Jurkat, Clone E6-1 (cell line): ENCODE measurements at regions not wholly inside any gene's neighbourhood (a gene's known extent, or its start where the extent isn't known, plus 50 kb on each side); places are given as distances from the start of the nearest gene placed in this dataset.

ENCODE experiments used
- DNase-seq: peaks from one replicate; pipeline ENCODE4 v3.0.0-alpha.2; 2011; ENCODE audit warnings: low read depth, low spot score
- H3K4me3 ChIP-seq: 2 replicates; pipeline ENCODE4 v1.5.1; 2011; ENCODE audit warnings: mild to moderate bottlenecking, low read length, control low read depth, moderate library complexity

DNA sequence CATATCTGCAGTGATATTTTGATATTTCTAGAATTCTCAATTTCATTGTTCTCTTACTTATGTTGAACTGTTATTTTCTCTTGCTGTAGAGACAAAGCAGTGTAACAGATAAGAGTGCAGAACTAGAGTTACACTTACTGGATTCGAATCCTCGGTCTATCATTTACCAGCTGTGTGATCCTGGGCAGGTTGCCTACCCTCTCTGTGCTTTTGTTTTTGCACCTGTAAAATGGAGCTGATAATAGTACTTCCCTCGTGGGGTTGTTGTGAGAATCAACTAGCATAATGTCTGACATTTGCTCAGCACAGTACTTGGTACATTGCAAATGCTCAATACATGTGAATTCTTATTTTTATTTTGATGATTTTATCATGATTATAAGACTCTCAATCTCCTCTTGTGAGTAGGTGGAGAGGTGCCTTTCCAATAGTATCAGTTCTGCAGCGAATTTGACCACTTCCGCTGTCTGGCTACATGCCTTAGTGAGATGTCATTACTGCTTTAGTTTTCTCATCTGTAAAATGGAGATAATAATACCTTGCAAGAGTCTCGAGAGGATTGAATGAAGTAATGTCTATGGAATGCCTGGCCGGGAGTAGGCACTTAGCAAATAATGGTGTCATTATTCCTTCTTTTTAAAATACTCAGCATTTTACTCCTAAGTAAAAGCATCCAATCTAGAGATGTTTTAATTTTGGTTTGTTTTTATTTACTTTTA, 312.2 kb upstream of the MAF start:
- DNase-seq = no peak
- H3K4me3 ChIP-seq = no peak overlapping the region

DNA sequence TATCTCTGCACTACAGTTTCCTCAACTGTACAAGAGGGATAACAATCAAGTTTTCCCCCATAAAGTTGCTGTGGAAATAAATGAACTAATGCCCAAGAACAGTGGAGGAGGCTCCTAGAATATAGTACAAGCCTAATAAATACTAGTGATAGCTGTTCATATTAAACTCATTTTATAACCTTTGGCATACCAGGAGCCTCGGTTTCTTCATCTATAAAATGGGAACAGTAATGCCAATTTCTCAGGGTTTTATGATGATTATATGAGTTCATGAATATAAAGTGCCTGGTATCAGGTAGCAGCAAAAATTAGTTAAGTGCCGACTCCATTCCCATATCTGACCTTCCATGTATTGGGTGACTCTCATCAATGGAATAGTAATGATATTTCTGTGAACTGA, 311.1 kb upstream of the MAF start:
- no peak for DNase-seq
- H3K4me3 ChIP-seq = no peak overlapping the region

- no peak for DNase-seq
Observed at GRCh38 chr16:79909571-79909970, 309.0 kb upstream of the MAF start.

DNA sequence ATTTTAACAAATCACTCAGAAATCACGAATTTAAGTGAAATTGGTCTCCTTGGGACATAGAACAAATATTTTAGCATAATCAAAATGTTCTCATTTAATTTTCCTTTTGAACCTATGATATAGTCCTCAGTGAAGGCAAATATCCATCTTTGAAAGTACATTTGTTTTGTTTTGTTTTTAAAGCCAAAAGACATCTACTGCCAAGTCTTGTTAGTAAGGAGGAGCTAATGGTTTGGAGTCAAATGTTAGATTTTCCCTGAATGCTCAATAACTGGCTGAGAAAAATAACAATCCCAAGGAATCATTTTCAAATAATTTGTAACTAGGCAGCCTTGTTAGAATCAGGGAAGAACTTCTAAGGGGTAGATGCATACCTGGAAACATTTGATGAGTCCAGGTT, 302.9 kb upstream of the MAF start:
- H3K4me3 ChIP-seq = no peak overlapping the region
- DNase-seq = no peak

More at GRCh38 chr16:79909571-79909970, 309.0 kb upstream of the MAF start:
- no peak overlapping the region for H3K4me3 ChIP-seq

GRCh38 chr16:79902351-79902750, 301.8 kb upstream of the MAF start:
- no peak for DNase-seq
- no peak overlapping the region for H3K4me3 ChIP-seq

DNA sequence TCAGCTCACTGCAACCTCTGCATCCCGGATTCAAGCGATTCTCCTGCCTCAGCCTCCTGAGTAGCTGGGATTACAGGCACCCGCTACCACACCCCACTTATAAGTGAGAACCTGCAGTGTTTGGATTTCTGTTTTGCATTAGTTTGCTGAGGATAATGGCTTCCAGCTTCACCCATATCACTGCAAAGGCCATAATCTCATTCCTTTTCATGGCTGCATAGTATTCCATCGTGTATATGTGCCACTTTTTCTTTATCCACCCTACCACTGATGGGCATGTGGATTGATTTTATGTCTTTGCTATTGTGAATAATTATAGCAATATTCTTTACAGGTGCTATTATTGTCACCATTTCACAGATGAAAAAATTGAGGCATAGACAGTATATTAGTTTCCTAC, 301.0 kb upstream of the MAF start:
- no peak overlapping the region for H3K4me3 ChIP-seq

GRCh38 chr16:79899716-79900115, 299.2 kb upstream of the MAF start:
- no peak for DNase-seq

More for the DNA sequence above, 301.0 kb upstream of the MAF start:
- no peak for DNase-seq

DNA sequence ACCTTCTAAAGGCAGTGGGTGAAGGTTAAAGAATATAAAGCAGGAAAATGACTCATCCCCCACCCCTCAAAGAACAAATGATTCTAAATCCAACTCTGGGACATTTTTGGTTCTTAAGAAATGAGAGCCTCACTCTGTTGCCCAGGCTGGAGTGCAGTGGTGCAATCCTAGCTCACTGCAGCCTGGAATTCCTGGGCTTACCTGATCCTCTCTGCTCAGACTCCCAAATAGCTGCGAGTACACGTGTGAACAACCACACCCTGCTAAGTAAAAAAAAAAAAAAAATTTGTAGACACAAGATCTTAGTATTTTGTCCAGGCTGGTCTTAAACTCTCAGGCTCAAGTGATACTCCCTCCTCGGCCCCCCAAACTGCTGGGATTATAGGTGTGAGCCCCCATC, 298.8 kb upstream of the MAF start:
- DNase-seq = no peak
- H3K4me3 ChIP-seq = no peak overlapping the region

More at GRCh38 chr16:79899716-79900115, 299.2 kb upstream of the MAF start:
- no peak overlapping the region for H3K4me3 ChIP-seq

DNA sequence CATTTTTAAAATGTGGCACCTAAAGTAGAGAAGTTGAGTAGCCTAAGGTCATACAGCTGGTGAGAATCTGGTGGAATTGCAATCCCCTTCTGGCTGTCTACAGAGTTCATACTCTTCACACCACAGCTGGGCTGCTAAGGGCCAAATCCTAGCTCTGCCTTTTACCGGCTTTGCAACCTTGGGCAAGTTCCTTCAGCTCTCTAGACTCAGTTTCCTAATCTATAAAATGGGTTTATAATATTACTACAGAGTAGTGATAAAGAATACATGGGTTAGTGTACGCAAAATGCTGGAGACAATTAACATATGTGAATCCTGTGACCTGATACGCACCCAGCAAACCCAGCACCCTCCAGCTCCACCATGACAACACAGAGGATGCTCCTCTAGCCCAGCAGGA, 298.2 kb upstream of the MAF start:
- no peak overlapping the region for H3K4me3 ChIP-seq
- DNase-seq = no peak

GRCh38 chr16:79897453-79898146, 297.1 kb upstream of the MAF start:
- no peak for DNase-seq
- no peak overlapping the region for H3K4me3 ChIP-seq

- no peak for DNase-seq
- no peak overlapping the region for H3K4me3 ChIP-seq
Observed at GRCh38 chr16:79897104-79897452, 296.5 kb upstream of the MAF start.

DNA sequence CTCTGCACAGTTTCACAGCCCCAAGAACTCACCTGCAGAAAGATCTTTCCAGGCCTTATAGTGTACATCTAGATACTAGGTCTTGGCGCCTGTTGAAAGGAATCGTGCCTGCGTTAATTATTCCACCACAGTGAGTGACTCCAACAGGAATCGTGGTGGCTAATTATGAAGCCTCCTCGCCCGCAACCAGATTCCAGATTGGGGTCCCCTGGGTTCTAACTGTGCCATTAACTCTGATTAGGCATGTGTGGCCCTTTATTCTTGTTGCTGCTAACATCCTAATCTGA, 295.3 kb upstream of the MAF start:
- H3K4me3 ChIP-seq = no peak overlapping the region
- DNase-seq = no peak

DNA sequence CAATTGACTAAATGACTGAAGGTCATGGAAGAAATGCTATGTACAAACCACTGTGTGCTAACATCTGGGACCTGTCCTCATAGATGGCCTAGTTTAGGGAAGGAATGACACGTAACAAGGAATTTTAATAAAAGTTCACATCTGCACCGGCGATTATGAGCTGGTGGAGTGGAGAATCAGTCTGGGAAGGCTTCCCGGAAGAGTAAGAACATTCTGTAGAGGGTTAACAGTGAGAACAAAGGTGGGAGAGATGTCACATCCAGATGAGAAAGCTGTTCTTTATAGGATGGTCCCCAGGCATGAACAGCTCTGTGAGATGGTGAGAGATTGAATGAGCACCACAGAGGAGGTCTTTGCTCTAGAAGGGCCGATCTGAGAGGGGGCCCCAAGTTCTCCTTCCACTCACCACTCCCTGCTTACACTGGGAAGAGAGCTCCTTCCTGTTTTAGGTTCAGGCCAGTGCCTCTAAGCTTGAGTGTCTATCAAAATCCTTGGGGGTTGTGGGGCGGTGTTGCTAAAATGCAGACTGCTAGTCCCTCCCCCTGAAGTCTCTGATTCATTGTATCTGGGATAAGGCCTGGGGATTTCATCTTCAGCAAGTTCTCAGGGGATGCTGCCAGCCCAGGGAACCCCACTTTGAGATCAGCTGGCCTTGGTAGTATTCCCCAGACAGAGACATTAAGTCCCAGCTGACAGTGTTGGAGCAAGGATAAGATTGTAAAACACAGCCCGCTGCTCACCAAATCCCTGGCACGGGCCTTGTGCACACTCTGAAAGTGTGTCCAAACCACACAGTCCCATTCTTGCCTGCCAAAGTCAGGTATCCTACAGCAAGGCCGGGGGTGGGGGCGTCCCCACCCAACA, 294.7 kb upstream of the MAF start:
- DNase-seq = no peak
- no peak overlapping the region for H3K4me3 ChIP-seq

DNA sequence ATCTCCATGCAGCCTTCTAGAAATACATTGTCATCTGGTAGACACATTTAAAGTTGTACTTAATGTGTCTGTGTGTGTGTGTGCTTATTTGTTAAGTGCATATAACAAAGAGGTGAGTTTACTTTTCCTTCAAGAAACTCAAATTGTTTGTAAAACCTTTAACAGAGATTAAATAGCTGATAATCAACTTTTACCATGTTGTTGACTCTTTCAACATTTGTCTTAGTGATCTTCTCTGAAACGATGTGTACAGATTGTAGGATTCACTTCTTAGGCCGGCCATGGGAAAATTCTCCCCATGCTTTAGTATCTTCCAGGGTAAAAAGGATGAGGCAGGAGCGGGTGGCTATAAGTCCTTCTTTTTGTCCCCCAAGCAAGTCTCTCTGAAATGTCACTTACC, 292.9 kb upstream of the MAF start:
- H3K4me3 ChIP-seq = no peak overlapping the region
- DNase-seq = no peak

GRCh38 chr16:79892278-79892677, 291.7 kb upstream of the MAF start:
- no peak overlapping the region for H3K4me3 ChIP-seq
- DNase-seq = no peak

DNA sequence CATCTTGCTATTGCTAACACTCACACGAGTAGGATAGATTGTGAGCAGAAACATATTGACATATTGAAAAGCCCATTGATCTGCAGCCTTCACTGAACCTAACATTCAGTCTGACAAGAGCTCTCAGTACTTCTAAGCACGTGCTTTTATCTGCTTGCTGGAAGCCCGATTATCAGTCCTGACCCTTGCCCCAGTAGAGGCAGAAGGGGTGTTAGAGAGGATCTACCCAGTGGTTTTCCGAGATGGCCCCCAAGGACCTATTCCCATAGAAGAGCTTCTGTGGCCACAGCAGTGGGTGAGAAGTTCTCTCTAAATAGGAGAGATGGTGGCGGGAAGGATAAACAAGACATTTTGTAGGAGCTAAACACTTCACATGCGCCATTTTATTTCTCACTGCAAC, 290.9 kb upstream of the MAF start:
- DNase-seq = no peak

DNA sequence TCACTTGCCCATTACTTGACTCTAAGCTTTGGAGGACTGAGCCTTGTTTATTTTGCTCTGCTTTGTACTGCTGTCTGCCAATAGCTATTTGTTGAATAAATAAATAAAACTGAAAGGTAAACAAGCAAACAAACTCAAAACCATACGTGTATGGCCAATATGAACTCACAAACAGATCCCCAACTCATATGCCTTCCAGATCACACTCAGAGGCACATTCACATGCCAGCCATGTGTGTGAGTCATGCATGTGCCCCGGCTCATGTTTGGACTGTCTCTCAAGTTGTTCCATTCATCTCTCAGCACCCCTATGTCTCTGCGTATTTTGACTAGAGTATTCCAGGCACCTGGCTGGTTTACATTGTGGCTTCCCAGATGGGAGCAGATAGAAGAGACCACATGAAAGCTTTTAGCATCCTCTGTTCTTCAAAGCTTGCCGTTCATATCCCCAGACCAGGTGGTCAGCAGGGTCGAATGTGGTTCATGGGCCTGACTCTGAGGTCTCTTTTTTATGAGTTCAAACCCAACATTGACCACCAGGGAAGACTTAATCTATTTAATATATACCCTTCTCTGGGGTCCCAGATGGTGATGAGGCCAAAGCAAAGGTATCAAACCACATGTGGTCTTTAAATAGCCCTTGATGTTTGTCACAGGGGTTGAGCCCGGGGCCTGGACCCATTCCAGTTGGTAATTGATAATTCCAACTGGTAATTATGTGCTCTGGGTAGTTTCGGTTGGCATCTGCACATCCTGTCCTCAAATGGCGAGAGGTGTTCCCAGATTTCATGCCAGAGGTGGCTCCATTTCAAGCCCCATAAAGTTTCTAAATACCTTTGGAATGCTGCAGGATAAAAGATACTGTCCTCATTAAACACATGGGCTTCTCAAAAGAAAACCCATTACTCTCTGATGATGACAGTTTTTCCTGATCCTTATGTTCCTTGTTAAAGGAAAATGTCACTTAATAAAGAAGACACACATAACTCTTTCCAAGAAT, 287.3 kb upstream of the MAF start:
- H3K4me3 ChIP-seq = no peak overlapping the region
- no peak for DNase-seq

More for the DNA sequence above, 290.9 kb upstream of the MAF start:
- H3K4me3 ChIP-seq = no peak overlapping the region

DNA sequence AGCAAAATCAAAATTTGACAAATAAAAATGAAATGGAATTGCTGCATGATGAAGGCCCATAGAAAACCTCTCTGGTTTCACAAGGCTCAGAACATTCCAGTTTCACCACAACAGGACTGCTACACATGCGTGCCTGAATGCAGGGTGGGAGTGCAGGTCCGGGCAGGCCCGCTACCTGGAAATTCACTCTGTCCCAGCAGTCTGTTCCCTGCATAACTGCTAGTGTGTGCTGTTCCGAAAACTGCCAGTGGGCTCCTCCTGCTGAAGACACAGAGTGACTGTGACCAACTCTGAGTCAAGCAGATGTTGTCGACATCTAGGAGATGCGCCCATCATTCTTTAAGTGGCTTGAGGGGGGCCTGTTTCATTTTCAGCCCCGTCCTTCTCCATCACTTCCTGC, 284.8 kb upstream of the MAF start:
- DNase-seq = no peak
- H3K4me3 ChIP-seq = no peak overlapping the region

DNA sequence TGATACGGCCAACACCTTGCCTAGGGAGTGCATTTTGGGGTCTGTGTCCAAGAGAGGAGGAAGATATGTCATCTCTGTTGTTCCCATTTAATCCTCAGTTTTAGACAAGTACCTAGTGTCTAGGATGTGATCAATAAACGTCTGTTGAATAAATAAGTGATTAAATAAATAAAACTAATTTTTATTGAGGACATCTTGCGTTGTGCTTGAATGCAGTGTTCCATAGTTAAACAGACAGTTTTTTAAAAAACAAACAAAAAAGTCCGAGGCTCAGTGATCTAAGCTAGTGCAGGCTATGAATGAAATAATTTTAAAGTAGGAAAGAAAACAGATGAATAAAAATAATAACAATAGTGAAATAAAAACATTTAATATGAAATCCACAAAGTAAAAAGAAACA, 283.0 kb upstream of the MAF start:
- DNase-seq = no peak
- H3K4me3 ChIP-seq = no peak overlapping the region
